ENCODE measurements at regions not wholly inside any gene's neighbourhood (a gene's known extent, or its start where the extent isn't known, plus 50 kb on each side); places are given as distances from the start of the nearest gene placed in this dataset.

DNA sequence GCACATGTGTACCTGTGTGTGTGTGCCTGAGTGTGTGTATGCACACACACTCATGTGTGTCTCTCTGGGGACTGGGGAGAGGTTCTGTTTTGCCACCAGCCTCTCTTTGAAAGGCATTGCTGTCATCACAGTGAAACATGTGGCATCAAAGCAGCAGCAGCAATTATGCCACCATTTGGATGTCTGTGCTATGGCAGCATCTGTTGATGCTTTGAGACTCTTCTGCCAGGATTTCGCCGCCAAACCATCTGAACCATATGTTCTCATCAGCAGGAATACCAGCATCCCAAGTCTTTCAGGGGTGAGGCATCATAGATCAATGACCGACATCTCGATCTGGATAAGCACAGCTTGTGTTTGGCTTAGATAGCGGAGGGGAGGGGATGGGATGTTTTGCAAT lies 168.6 kb downstream of the FAT3 start:
- DNase-seq (ENCODE audit: low read depth in 1 of 2, low spot score in 1 of 2), result no peak
- TF ChIP-seq JUND (IDR thresholded peaks at IDR 0.05; ENCODE audit: low read depth), result no peak
- in situ Hi-C loops (cut with HindIII; ENCODE audit: low pct_unique_long_range_greater_than_20kb, low sequenced_read_pairs), result no loop called here

- TF ChIP-seq JUND (IDR thresholded peaks at IDR 0.05; ENCODE audit: low read depth), result no peak
- DNase-seq (ENCODE audit: low read depth in 1 of 2, low spot score in 1 of 2), result no peak
- in situ Hi-C loops (cut with HindIII; ENCODE audit: low pct_unique_long_range_greater_than_20kb, low sequenced_read_pairs), result no loop called here
Observed at GRCh38 chr11:92396133-92396532, 171.5 kb downstream of the FAT3 start.

GRCh38 chr11:92397221-92397755 lies 172.7 kb downstream of the FAT3 start:
- DNase-seq (ENCODE audit: low read depth in 1 of 2, low spot score in 1 of 2), result no peak
- in situ Hi-C loops (cut with HindIII; ENCODE audit: low pct_unique_long_range_greater_than_20kb, low sequenced_read_pairs), result no loop called here
- TF ChIP-seq JUND (IDR thresholded peaks at IDR 0.05; ENCODE audit: low read depth), result no peak

GRCh38 chr11:92399705-92400104 lies 175.1 kb downstream of the FAT3 start:
- DNase-seq (ENCODE audit: low read depth in 1 of 2, low spot score in 1 of 2), result no peak
- in situ Hi-C loops (cut with HindIII; ENCODE audit: low pct_unique_long_range_greater_than_20kb, low sequenced_read_pairs), result no loop called here
- TF ChIP-seq JUND (IDR thresholded peaks at IDR 0.05; ENCODE audit: low read depth), result no peak

- DNase-seq (ENCODE audit: low read depth in 1 of 2, low spot score in 1 of 2), result no peak
- TF ChIP-seq JUND (IDR thresholded peaks at IDR 0.05; ENCODE audit: low read depth), result no peak
- in situ Hi-C loops (cut with HindIII; ENCODE audit: low pct_unique_long_range_greater_than_20kb, low sequenced_read_pairs), result no loop called here
Observed at GRCh38 chr11:92401520-92401919, 176.9 kb downstream of the FAT3 start.

- no peak for TF ChIP-seq JUND (IDR thresholded peaks at IDR 0.05; ENCODE audit: low read depth)
- DNase-seq (ENCODE audit: low read depth in 1 of 2, low spot score in 1 of 2), result no peak
- in situ Hi-C loops (cut with HindIII; ENCODE audit: low pct_unique_long_range_greater_than_20kb, low sequenced_read_pairs), result no loop called here
Observed at GRCh38 chr11:92406472-92406871, 181.9 kb downstream of the FAT3 start.

DNA sequence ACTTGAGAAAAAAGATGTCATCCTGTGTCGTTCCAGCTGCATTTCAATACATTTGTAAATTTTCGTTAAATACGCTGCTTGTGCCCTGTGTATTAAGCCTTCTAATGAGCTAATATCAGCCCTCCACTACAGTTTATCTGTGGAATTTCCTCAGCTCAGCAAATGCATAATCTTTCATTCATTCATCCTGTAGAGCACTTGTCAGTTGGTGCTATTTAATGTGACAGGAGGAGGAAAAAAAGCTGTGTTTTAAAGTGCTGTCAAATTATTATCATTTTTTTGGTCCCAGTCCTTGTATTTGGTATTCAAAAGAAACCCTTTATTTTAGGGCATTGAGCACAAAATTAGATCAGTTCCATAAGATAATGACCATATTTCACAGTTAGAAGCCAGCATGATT lies 184.7 kb downstream of the FAT3 start:
- no peak for DNase-seq (ENCODE audit: low read depth in 1 of 2, low spot score in 1 of 2)
- TF ChIP-seq JUND (IDR thresholded peaks at IDR 0.05; ENCODE audit: low read depth), result no peak
- in situ Hi-C loops (cut with HindIII; ENCODE audit: low pct_unique_long_range_greater_than_20kb, low sequenced_read_pairs), result no loop called here

DNA sequence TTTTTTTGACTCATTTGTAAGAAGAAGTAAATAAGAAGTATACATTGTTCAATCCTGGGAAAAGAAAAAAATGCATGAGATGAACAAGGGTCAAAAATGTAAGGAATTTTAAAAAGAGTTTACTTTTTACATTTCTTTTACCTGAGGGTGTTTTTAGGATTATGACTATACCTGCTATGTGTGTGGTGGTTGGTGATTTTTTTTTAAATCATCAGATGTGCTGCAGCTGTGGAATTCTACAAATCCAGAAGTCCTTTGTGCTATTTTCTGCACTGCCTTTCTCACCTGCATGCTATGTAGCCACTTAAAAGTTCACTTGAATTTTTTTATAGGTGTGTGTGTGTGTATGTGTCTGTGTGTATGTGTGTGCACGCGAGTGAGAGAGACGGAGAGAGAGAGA lies 185.3 kb downstream of the FAT3 start:
- TF ChIP-seq JUND (IDR thresholded peaks at IDR 0.05; ENCODE audit: low read depth), result no peak
- DNase-seq (ENCODE audit: low read depth in 1 of 2, low spot score in 1 of 2), result no peak
- in situ Hi-C loops (cut with HindIII; ENCODE audit: low pct_unique_long_range_greater_than_20kb, low sequenced_read_pairs), result no loop called here

DNA sequence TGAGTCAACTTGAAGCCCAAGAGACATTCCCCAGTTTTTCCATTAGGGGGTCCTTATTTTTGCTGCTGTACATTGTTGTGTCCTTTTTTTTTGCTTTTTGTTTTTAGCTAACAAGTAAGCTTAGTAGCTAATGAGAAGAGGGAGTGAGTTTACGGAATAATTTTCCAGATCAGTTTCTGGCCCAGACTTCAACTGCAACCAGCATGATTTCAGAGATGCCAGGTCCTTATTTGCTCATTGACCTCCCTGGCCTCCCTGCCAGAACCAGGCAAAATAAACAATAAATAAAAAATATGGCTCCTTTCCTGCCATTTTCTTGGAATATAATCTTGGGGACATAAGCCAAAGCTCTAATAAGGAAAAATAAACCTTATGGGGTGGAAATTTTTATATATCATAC lies 185.9 kb downstream of the FAT3 start:
- TF ChIP-seq JUND (IDR thresholded peaks at IDR 0.05; ENCODE audit: low read depth), result no peak
- in situ Hi-C loops (cut with HindIII; ENCODE audit: low pct_unique_long_range_greater_than_20kb, low sequenced_read_pairs), result no loop called here
- no peak for DNase-seq (ENCODE audit: low read depth in 1 of 2, low spot score in 1 of 2)

DNA sequence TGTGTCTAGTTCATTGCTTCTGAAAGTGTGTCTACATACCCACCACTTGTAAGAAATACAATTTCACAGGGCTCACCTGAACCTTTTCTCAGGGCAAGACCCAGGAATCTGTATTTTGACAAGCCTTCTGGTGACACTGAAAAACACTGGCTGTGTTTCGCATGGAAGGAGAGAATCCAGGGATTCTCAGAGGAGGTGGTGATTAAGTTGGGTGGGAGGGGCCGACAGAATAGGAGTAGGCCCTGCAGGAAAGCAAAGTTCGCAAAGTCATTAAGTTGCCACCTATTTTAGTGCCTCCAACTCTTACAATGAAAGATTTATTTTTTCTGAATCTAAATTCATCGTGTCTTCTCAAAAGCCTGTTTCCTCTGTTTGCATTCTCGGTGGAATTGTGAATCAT lies 186.8 kb downstream of the FAT3 start:
- no peak for TF ChIP-seq JUND (IDR thresholded peaks at IDR 0.05; ENCODE audit: low read depth)
- in situ Hi-C loops (cut with HindIII; ENCODE audit: low pct_unique_long_range_greater_than_20kb, low sequenced_read_pairs), result no loop called here
- DNase-seq (ENCODE audit: low read depth in 1 of 2, low spot score in 1 of 2), result no peak

DNA sequence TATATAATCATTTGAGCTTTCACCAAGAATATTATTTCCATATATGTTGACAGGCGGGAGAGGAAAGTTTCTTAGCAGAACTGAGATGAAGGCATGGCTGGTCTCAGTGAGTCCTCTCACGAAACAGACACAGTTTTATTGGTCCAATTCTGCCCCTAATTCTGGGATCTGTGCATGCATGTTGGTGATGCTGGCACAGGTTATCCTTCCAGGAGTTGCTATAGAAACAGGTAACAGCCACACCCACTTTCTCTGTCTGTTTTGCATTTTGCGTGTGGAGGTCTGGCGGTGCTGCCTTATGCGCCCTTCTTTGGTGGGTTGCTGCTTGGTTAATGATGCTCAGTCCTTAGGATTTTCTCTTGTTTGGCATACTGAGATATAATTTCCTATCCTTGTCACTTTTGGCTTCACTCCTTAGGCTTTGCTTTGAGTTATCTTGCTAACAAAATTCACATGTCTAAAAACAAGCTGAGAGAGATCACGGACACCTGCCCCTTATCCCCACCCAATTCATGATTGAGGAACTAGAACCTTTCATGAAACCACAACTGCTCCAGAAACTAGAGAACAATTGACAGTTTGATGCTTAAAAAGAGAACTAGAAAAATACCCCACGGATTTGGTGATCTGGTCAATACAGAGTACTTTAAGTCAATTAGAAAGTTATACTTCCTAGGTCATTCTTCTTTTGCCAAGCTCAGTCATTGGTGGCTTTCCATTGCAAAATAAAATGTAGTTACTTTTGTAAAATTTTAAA lies 189.3 kb downstream of the FAT3 start:
- no peak for DNase-seq (ENCODE audit: low read depth in 1 of 2, low spot score in 1 of 2)
- in situ Hi-C loops (cut with HindIII; ENCODE audit: low pct_unique_long_range_greater_than_20kb, low sequenced_read_pairs), result no loop called here
- no peak for TF ChIP-seq JUND (IDR thresholded peaks at IDR 0.05; ENCODE audit: low read depth)

GRCh38 chr11:92416971-92417725 lies 192.5 kb downstream of the FAT3 start:
- in situ Hi-C loops (cut with HindIII; ENCODE audit: low pct_unique_long_range_greater_than_20kb, low sequenced_read_pairs), result no loop called here
- TF ChIP-seq JUND (IDR thresholded peaks at IDR 0.05; ENCODE audit: low read depth), result no peak
- no peak for DNase-seq (ENCODE audit: low read depth in 1 of 2, low spot score in 1 of 2)

Data from T47D (cell line).